K562 (cell line): ENCODE measurements at regions not wholly inside any gene's neighbourhood (a gene's known extent, or its start where the extent isn't known, plus 50 kb on each side); places are given as distances from the start of the nearest gene placed in this dataset.

Source experiments
- CHD1 ChIP-seq: fragments of 200-600 bp; sonication (generic); IDR thresholded peaks from one replicate; pipeline ENCODE4 v1.6.1; 2012; ENCODE audit warnings: mild to moderate bottlenecking, moderate library complexity, low read length, inconsistent platforms
- ELF2 ChIP-seq: fragments of 250-450 bp; sonication (Bioruptor Pico); IDR thresholded peaks from 2 replicates; pipeline ENCODE4 v1.5.0; 2021; ENCODE audit warnings: mild to moderate bottlenecking
- FOXP1 ChIP-seq: sonication (generic); formaldehyde crosslinking; IDR thresholded peaks from 2 replicates; pipeline ENCODE4 v1.8.0; 2022; ENCODE audit warnings: mild to moderate bottlenecking, missing genetic modification reagents
- MCM2 ChIP-seq: fragments of 450-650 bp; IDR thresholded peaks from 2 replicates; pipeline ENCODE4 v1.6.1; 2017; ENCODE audit warnings: low read depth, mild to moderate bottlenecking
- MCM5 ChIP-seq: fragments of 450-650 bp; IDR thresholded peaks from 2 replicates; pipeline ENCODE4 v1.6.1; 2016; ENCODE audit warnings: low read depth
- MITF ChIP-seq: IDR thresholded peaks from 2 replicates; pipeline ENCODE4 v1.6.1; 2014; ENCODE audit warnings: antibody characterized with exemption
- PHTF2 ChIP-seq: fragments of 250-450 bp; sonication (Bioruptor Pico); IDR thresholded peaks from 2 replicates; pipeline ENCODE4 v1.5.0; 2021; ENCODE audit warnings: mild to moderate bottlenecking
- POU5F1 ChIP-seq: fragments of 150-350 bp; IDR thresholded peaks from 2 replicates; pipeline ENCODE4 v1.6.1; 2014; ENCODE audit warnings: borderline replicate concordance, low read length, low read depth, mild to moderate bottlenecking; ENCODE audit not compliant: partially characterized antibody
- RBM22 ChIP-seq: fragments of 200-400 bp; formaldehyde crosslinking; IDR thresholded peaks from 2 replicates; pipeline ENCODE4 v1.6.1; 2018; ENCODE audit warnings: low read length, low read depth; ENCODE audit not compliant: poor library complexity, severe bottlenecking
- SFPQ ChIP-seq: fragments of 200-400 bp; formaldehyde crosslinking; IDR thresholded peaks from 2 replicates; pipeline ENCODE4 v1.6.1; 2017; ENCODE audit warnings: mild to moderate bottlenecking, low read depth, low read length, moderate library complexity
- SMAD3 ChIP-seq: fragments of 450-650 bp; formaldehyde crosslinking; conservative IDR thresholded peaks from 2 replicates; pipeline ENCODE4 v1.4.0; 2020; ENCODE audit warnings: mild to moderate bottlenecking
- TARDBP ChIP-seq: fragments of 450-650 bp; IDR thresholded peaks from 2 replicates; pipeline ENCODE4 v1.6.1; 2016
- THRAP3 ChIP-seq: fragments of 450-650 bp; IDR thresholded peaks from 2 replicates; pipeline ENCODE4 v1.6.1; 2016; ENCODE audit warnings: mild to moderate bottlenecking, inconsistent platforms, borderline replicate concordance
- TRIM24 ChIP-seq, 2 experiments: fragments of 450-650 bp; IDR thresholded peaks; 2 replicates each; pipeline ENCODE4 v1.6.1; 2016
- ZFP1 ChIP-seq: fragments of 450-650 bp; formaldehyde crosslinking; IDR thresholded peaks from 2 replicates; pipeline ENCODE4 v1.4.0; 2020; ENCODE audit warnings: mild to moderate bottlenecking, mixed read lengths
- ZNF655 ChIP-seq: fragments of 250-450 bp; sonication (Bioruptor Pico); IDR thresholded peaks from 2 replicates; pipeline ENCODE4 v1.5.0; 2021
- ZNF76 ChIP-seq: fragments of 250-450 bp; sonication (Bioruptor Pico); IDR thresholded peaks from 2 replicates; pipeline ENCODE4 v1.4.0; 2020; ENCODE audit warnings: mild to moderate bottlenecking, moderate library complexity, borderline replicate concordance
- TF ChIP-seq, protein P1 (sequence below): fragments of 450-650 bp; IDR thresholded peaks from 2 replicates; pipeline ENCODE4 v1.6.1; 2016
- TF ChIP-seq, protein P2 (sequence below): sonication (generic); formaldehyde crosslinking; IDR thresholded peaks from 2 replicates; pipeline ENCODE4 v1.8.0; 2022; ENCODE audit warnings: mild to moderate bottlenecking, missing genetic modification reagents

DNA sequence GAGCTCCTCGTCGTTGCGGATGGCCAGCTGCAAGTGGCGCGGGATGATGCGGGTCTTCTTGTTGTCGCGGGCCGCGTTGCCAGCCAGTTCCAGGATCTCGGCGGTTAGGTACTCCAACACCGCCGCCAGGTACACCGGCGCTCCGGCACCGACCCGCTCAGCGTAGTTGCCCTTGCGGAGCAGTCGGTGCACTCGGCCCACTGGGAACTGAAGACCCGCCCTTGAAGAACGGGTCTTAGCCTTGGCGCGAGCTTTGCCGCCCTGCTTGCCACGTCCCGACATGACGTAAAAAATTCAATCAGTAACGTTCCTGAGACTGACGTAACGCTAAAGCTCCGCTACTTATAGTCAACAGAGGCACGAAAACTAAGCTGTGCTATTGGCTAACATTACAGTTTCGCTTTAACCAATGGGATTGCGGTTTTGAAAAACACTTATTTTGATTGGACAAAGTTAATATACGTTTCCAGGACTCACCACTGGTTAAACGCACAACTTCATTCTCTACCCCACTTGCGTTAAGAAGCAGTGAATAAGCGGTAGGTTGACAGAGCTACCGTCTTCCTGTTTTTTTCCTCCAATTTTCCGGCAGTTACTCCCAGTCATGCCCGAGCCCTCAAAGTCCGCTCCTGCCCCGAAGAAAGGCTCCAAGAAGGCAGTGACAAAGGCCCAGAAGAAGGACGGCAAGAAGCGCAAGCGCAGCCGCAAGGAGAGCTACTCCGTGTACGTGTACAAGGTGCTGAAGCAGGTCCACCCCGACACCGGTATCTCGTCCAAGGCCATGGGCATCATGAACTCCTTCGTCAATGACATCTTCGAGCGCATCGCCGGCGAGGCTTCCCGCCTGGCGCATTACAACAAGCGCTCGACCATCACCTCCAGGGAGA, 73.9 kb downstream of the OR2B2 start (continued):
- TF ChIP-seq ZFP1, result 0 out of 2 replicates have a peak, but pooled peaks have one; percentile 46
- TF ChIP-seq MITF, result no peak
- peak; percentile 94; the same call in 1 of the 2 replicates for TF ChIP-seq FOXP1
- TF ChIP-seq ELF2 (CRISPR knock-in tag), result 0 out of 2 replicates have a peak, but pooled peaks have one; percentile 23
- TF ChIP-seq ZNF655 (CRISPR knock-in tag), result no peak
- TF ChIP-seq RBM22, result peak; percentile 93
- TF ChIP-seq, protein P1, sequence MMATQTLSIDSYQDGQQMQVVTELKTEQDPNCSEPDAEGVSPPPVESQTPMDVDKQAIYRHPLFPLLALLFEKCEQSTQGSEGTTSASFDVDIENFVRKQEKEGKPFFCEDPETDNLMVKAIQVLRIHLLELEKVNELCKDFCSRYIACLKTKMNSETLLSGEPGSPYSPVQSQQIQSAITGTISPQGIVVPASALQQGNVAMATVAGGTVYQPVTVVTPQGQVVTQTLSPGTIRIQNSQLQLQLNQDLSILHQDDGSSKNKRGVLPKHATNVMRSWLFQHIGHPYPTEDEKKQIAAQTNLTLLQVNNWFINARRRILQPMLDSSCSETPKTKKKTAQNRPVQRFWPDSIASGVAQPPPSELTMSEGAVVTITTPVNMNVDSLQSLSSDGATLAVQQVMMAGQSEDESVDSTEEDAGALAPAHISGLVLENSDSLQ, result peak; percentile 77
- no peak for TF ChIP-seq CHD1
- peak; percentile 81; the same call in 1 of the 2 replicates for TF ChIP-seq THRAP3
- peak; percentile 97 for TF ChIP-seq TARDBP
- TF ChIP-seq SFPQ, result no peak
- 0 out of 2 replicates have a peak, but pooled peaks have one; percentile 59 for TF ChIP-seq PHTF2 (CRISPR knock-in tag)
- TF ChIP-seq TRIM24 (IDR thresholded peaks at IDR 0.05), result peak in 1 of 2 experiments; percentile 8; a peak in 1 of 4 replicates
- no peak for TF ChIP-seq MCM5
- TF ChIP-seq POU5F1, result no peak
- TF ChIP-seq, protein P2, sequence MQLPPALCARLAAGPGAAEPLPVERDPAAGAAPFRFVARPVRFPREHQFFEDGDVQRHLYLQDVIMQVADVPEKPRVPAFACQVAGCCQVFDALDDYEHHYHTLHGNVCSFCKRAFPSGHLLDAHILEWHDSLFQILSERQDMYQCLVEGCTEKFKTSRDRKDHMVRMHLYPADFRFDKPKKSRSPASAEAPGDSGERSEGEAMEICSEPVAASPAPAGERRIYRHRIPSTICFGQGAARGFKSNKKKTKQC (CRISPR knock-in tag), result no peak; the same call in none of the 2 replicates
- TF ChIP-seq ZNF76 (CRISPR knock-in tag), result peak; percentile 23; the same call in 1 of the 2 replicates
- peak; percentile 61; the same call in 1 of the 2 replicates for TF ChIP-seq SMAD3 (CRISPR knock-in tag)
- TF ChIP-seq MCM2, result no peak
